ENCODE measurements at regions not wholly inside any gene's neighbourhood (a gene's known extent, or its start where the extent isn't known, plus 50 kb on each side); places are given as distances from the start of the nearest gene placed in this dataset.

DNA sequence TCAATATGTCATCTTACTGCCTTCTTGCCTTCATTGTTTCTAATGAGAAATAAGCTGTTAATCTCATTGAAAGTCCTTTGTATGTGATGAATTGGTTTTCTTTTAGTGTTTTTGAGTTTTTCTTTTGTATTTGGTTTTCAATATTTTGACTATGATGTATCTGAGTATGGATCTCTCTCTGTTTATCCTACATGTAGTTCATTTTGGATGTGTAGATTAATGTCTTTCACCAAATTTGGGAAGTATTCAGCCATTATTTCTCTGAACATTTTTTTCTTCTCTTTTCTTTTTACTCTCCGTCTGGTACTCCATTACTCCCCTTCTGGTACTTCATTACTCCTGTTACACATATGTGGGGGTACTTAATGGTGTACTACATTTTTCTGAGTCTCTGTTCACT lies 103.3 kb upstream of the ADRA1D start:
- TF ChIP-seq, protein P1, sequence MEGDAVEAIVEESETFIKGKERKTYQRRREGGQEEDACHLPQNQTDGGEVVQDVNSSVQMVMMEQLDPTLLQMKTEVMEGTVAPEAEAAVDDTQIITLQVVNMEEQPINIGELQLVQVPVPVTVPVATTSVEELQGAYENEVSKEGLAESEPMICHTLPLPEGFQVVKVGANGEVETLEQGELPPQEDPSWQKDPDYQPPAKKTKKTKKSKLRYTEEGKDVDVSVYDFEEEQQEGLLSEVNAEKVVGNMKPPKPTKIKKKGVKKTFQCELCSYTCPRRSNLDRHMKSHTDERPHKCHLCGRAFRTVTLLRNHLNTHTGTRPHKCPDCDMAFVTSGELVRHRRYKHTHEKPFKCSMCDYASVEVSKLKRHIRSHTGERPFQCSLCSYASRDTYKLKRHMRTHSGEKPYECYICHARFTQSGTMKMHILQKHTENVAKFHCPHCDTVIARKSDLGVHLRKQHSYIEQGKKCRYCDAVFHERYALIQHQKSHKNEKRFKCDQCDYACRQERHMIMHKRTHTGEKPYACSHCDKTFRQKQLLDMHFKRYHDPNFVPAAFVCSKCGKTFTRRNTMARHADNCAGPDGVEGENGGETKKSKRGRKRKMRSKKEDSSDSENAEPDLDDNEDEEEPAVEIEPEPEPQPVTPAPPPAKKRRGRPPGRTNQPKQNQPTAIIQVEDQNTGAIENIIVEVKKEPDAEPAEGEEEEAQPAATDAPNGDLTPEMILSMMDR (IDR thresholded peaks at IDR 0.05; ENCODE audit: low read depth, low read length) = no peak
- DNase-seq (ENCODE audit: low read depth in 2 of 2) = no peak
- H3K4me3 ChIP-seq (replicated peaks in 1 of 2; ENCODE audit: low read depth in 2 of 2, low read length in 2 of 2) = no peak overlapping the region

DNA sequence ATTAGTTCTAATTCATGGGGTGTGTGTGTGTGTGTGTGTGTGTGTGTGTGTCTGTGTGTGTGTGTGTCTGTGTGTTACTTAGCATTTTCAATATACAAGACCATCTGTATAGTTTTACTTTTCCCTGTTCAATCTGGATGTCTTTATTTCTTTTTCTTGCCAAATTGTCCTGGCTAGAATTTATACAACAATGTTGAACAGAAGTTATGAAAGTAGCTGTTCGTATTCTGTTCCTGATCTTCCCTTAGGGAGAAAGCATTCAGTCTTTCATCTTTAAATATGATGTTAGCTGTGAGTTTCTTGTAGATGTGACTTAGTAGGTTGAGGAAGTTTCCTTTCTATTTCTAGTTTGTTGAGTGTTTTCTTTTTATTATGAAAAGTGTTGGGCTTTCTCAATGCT lies 101.0 kb upstream of the ADRA1D start:
- H3K4me3 ChIP-seq (replicated peaks in 1 of 2; ENCODE audit: low read depth in 2 of 2, low read length in 2 of 2) = no peak overlapping the region
- DNase-seq (ENCODE audit: low read depth in 2 of 2) = no peak
- TF ChIP-seq, protein P1 (IDR thresholded peaks at IDR 0.05; ENCODE audit: low read depth, low read length) = no peak

- no peak overlapping the region for H3K4me3 ChIP-seq (replicated peaks in 1 of 2; ENCODE audit: low read depth in 2 of 2, low read length in 2 of 2)
- TF ChIP-seq, protein P1 (IDR thresholded peaks at IDR 0.05; ENCODE audit: low read depth, low read length) = no peak
- DNase-seq (ENCODE audit: low read depth in 2 of 2) = no peak
These were observed 95.6 kb upstream of the ADRA1D start for GRCh38 chr20:4344670-4345069.

- H3K4me3 ChIP-seq (replicated peaks in 1 of 2; ENCODE audit: low read depth in 2 of 2, low read length in 2 of 2) = no peak overlapping the region
- TF ChIP-seq, protein P1 (IDR thresholded peaks at IDR 0.05; ENCODE audit: low read depth, low read length) = no peak
- DNase-seq (ENCODE audit: low read depth in 2 of 2) = no peak
These were observed 93.5 kb upstream of the ADRA1D start for GRCh38 chr20:4342609-4343008.

DNA sequence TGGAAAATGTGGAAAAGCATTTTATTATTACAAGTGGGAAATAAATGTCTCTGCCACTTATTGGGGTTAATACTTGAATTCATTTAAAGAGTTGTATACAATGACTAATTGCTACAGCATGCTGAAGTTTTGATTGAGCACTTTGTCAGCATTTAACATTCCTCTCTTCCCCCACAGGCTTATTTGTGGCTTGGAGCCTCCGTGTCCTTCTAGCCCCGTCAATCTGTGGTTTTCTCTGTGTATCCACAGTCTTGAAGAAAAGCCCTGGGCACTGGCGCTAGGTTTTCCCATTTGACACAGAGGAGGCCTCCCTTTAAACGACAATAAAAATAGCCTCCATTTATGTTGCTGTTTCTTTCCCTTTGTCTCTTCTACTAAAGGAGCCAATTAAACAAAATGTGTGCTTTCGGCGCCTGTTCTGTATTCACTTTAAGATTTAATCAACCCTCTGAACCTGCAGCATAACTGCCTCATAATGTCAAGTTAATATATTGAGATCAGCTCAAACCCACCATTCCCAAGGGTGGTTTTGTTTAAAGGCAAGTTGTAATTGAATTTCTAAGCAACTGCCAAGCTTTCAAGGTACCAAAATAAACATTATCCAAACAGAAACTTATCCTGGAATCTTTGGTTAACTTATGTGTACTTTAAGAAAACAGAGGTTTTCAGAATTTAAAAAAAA lies 92.9 kb upstream of the ADRA1D start:
- no peak overlapping the region for H3K4me3 ChIP-seq (replicated peaks in 1 of 2; ENCODE audit: low read depth in 2 of 2, low read length in 2 of 2)
- DNase-seq (ENCODE audit: low read depth in 2 of 2) = peak in 1 of 2 donors; percentile 2
- TF ChIP-seq, protein P1 (IDR thresholded peaks at IDR 0.05; ENCODE audit: low read depth, low read length) = no peak

DNA sequence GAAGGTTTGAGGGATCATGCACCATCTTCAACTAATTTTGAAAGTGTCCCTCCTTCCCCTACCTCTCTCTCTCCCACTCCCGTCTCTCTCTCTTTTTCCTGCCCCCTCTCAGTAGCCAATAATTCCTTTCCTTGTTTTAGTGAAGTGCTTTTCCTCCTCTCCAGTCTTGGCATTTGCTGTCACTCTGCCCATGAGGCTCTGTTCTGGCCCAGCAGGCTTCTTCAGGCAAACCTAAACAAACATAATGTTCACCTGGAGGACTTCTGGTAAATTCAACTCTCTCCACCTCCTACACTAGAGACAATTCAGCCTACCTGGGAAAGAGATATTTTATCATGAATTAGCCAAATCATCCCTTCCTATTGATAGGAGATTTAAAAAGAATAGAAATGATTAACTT lies 86.6 kb upstream of the ADRA1D start:
- DNase-seq (ENCODE audit: low read depth in 2 of 2) = no peak
- TF ChIP-seq, protein P1 (IDR thresholded peaks at IDR 0.05; ENCODE audit: low read depth, low read length) = no peak
- no peak overlapping the region for H3K4me3 ChIP-seq (replicated peaks in 1 of 2; ENCODE audit: low read depth in 2 of 2, low read length in 2 of 2)
